Hepatocyte (in vitro differentiated cells): ENCODE measurements at regions not wholly inside any gene's neighbourhood (a gene's known extent, or its start where the extent isn't known, plus 50 kb on each side); places are given as distances from the start of the nearest gene placed in this dataset.

Experiments
- DNase-seq: peaks from one replicate; pipeline ENCODE4 v3.0.0-alpha.2; 2016; ENCODE audit warnings: low spot score
- H2AFZ ChIP-seq: fragments of 200-600 bp; sonication (generic); 2 replicates; pipeline ENCODE4 v1.6.0; 2016; ENCODE audit warnings: antibody characterized with exemption, mild to moderate bottlenecking
- H3K27ac ChIP-seq: fragments of 200-600 bp; sonication (generic); 2 replicates; pipeline ENCODE4 v1.5.1; 2016; ENCODE audit warnings: mild to moderate bottlenecking
- H3K27me3 ChIP-seq: fragments of 200-600 bp; sonication (generic); 2 replicates; pipeline ENCODE4 v1.6.1; 2016
- H3K36me3 ChIP-seq: fragments of 200-600 bp; sonication (generic); replicated peaks from 2 replicates; pipeline ENCODE4 v1.5.1; 2016; ENCODE audit warnings: low read depth; ENCODE audit not compliant: insufficient read depth
- H3K4me1 ChIP-seq: fragments of 200-600 bp; sonication (generic); 2 replicates; pipeline ENCODE4 v1.5.1; 2016; ENCODE audit warnings: mild to moderate bottlenecking, moderate library complexity; ENCODE audit not compliant: insufficient read depth
- H3K4me2 ChIP-seq: fragments of 200-600 bp; sonication (generic); 2 replicates; pipeline ENCODE4 v1.6.0; 2016
- H3K4me3 ChIP-seq: fragments of 200-600 bp; sonication (generic); 2 replicates; pipeline ENCODE4 v1.5.1; 2016; ENCODE audit warnings: mild to moderate bottlenecking
- H3K79me2 ChIP-seq: fragments of 200-600 bp; sonication (generic); 2 replicates; pipeline ENCODE4 v1.6.0; 2017; ENCODE audit warnings: mild to moderate bottlenecking
- H3K9me2 ChIP-seq: fragments of 200-600 bp; sonication (generic); replicated peaks from 2 replicates; pipeline ENCODE4 v1.6.0; 2017; ENCODE audit warnings: mild to moderate bottlenecking; ENCODE audit not compliant: insufficient read depth
- H3K9me3 ChIP-seq: fragments of 200-600 bp; sonication (generic); 2 replicates; pipeline ENCODE4 v1.5.1; 2016; ENCODE audit warnings: low read depth, mild to moderate bottlenecking
- H4K20me1 ChIP-seq: fragments of 200-600 bp; sonication (generic); 2 replicates; pipeline ENCODE4 v1.6.0; 2016; ENCODE audit warnings: mild to moderate bottlenecking; ENCODE audit not compliant: insufficient read depth, poor library complexity, severe bottlenecking
- CTCF ChIP-seq: fragments of 200-600 bp; sonication (generic); IDR thresholded peaks from 2 replicates; pipeline ENCODE4 v1.5.1; 2016; ENCODE audit warnings: antibody characterized with exemption, mild to moderate bottlenecking; ENCODE audit not compliant: poor library complexity
- EZH2 ChIP-seq: fragments of 200-600 bp; sonication (generic); IDR thresholded peaks from 2 replicates; pipeline ENCODE4 v1.6.1; 2016; ENCODE audit warnings: antibody characterized with exemption, mild to moderate bottlenecking, borderline replicate concordance
- EZH2phosphoT487 ChIP-seq: fragments of 200-600 bp; sonication (generic); IDR thresholded peaks from one replicate; pipeline ENCODE4 v1.6.1; 2018; ENCODE audit warnings: antibody characterized with exemption, mild to moderate bottlenecking, low read depth, moderate library complexity; ENCODE audit not compliant: unreplicated experiment, severe bottlenecking
- WGBS: methylation state at CpG from one replicate; pipeline ENCODE4 v1.1.6; 2016; ENCODE audit warnings: low lambda C conversion rate; ENCODE audit errors: missing lambda C conversion rate; 5-methylcytosine and 5-hydroxymethylcytosine counted together

- no peaks in the 10 kb centered on the region for H3K79me2 ChIP-seq
- no peak for DNase-seq
- H3K4me3 ChIP-seq, result no peak overlapping the region
- no peaks in the 10 kb centered on the region for H3K4me1 ChIP-seq
- no peaks in the 10 kb centered on the region for H3K9me2 ChIP-seq
- no peaks in the 10 kb centered on the region for H3K36me3 ChIP-seq
- H3K4me2 ChIP-seq, result no peak overlapping the region
- no peak overlapping the region for H2AFZ ChIP-seq
- TF ChIP-seq EZH2, result no peak
- no peak for TF ChIP-seq EZH2phosphoT487
- no peak for TF ChIP-seq CTCF
- no peaks in the 10 kb centered on the region for H3K9me3 ChIP-seq
- H3K27ac ChIP-seq, result no peak overlapping the region
- no peaks in the 10 kb centered on the region for H3K27me3 ChIP-seq
- WGBS, result 59% methylated on average over 3 of the region's 3 CpGs
- H4K20me1 ChIP-seq, result no peaks in the 10 kb centered on the region
These were observed 81.6 kb upstream of the LARGE1 start for GRCh38 chr22:34001701-34002466.

- Histone ChIP-seq H3K4me3 (no peak overlapping the region), H3K36me3 (no peaks in the 10 kb centered on the region), H3K79me2 (no peaks in the 10 kb centered on the region), H3K4me2 (no peak overlapping the region), H4K20me1 (no peaks in the 10 kb centered on the region), H3K9me2 (no peaks in the 10 kb centered on the region), H2AFZ (no peak overlapping the region), H3K4me1 (no peaks in the 10 kb centered on the region), H3K9me3 (no peaks in the 10 kb centered on the region), H3K27me3 (no peaks in the 10 kb centered on the region), H3K27ac (no peak overlapping the region)
- no peak for DNase-seq
- TF ChIP-seq EZH2 (no peak), CTCF (no peak), EZH2phosphoT487 (no peak)
- WGBS, result 78% methylated on average over 5 of the region's 5 CpGs
These were observed 83.8 kb upstream of the LARGE1 start for GRCh38 chr22:34004058-34004457.

GRCh38 chr22:34010259-34010658, 90.0 kb upstream of the LARGE1 start:
- no peaks in the 10 kb centered on the region for H4K20me1 ChIP-seq
- H3K27ac ChIP-seq, result no peak overlapping the region
- H3K27me3 ChIP-seq, result no peaks in the 10 kb centered on the region
- H3K9me2 ChIP-seq, result no peaks in the 10 kb centered on the region
- TF ChIP-seq CTCF, result no peak
- no peak for TF ChIP-seq EZH2
- TF ChIP-seq EZH2phosphoT487, result no peak
- peaks cover 4% of the 10 kb centered on the region for H3K9me3 ChIP-seq
- no peak overlapping the region for H3K4me2 ChIP-seq
- H3K36me3 ChIP-seq, result no peaks in the 10 kb centered on the region
- no peak overlapping the region for H3K4me3 ChIP-seq
- no peak for DNase-seq
- 88% methylated on average over 3 of the region's 3 CpGs for WGBS
- H3K79me2 ChIP-seq, result no peaks in the 10 kb centered on the region
- H2AFZ ChIP-seq, result no peak overlapping the region
- no peaks in the 10 kb centered on the region for H3K4me1 ChIP-seq

GRCh38 chr22:34015642-34016041, 95.4 kb upstream of the LARGE1 start:
- H3K27me3 ChIP-seq, result no peaks in the 10 kb centered on the region
- no peaks in the 10 kb centered on the region for H3K4me1 ChIP-seq
- H2AFZ ChIP-seq, result no peak overlapping the region
- DNase-seq, result no peak
- no peaks in the 10 kb centered on the region for H4K20me1 ChIP-seq
- H3K9me2 ChIP-seq, result no peaks in the 10 kb centered on the region
- WGBS, result 76% methylated on average over 3 of the region's 3 CpGs
- no peak for TF ChIP-seq EZH2
- no peak for TF ChIP-seq CTCF
- no peak for TF ChIP-seq EZH2phosphoT487
- no peak overlapping the region for H3K27ac ChIP-seq
- H3K36me3 ChIP-seq, result no peaks in the 10 kb centered on the region
- H3K4me3 ChIP-seq, result no peak overlapping the region
- no peak overlapping the region for H3K4me2 ChIP-seq
- no peaks in the 10 kb centered on the region for H3K79me2 ChIP-seq
- peaks cover 4% of the 10 kb centered on the region for H3K9me3 ChIP-seq
